IgD-negative memory B cell (primary cell): ENCODE measurements at regions not wholly inside any gene's neighbourhood (a gene's known extent, or its start where the extent isn't known, plus 50 kb on each side); places are given as distances from the start of the nearest gene placed in this dataset.

Experiments used
- H3K27ac Mint-ChIP-seq, 3 donors: one replicate each; pipeline ENCODE4 v1.8.0; 2020 to 2022; ENCODE audit warnings: mild to moderate bottlenecking in 3 of 3, mixed read lengths in 3 of 3, moderate library complexity in 1 of 3
- H3K27me3 Mint-ChIP-seq: one replicate; pipeline ENCODE4 v1.8.0; 2021; ENCODE audit warnings: mixed read lengths
- H3K36me3 Mint-ChIP-seq: one replicate; pipeline ENCODE4 v1.8.0; 2020; ENCODE audit warnings: mild to moderate bottlenecking, mixed read lengths
- H3K4me1 Mint-ChIP-seq, 3 donors: one replicate each; pipeline ENCODE4 v1.8.0; 2020 to 2022; ENCODE audit warnings: mixed read lengths in 3 of 3, mild to moderate bottlenecking in 1 of 3
- H3K4me3 Mint-ChIP-seq, 4 donors: one replicate each; pipeline ENCODE4 v1.8.0; 2020 to 2022; ENCODE audit warnings: mild to moderate bottlenecking in 4 of 4, mixed read lengths in 4 of 4, moderate library complexity in 3 of 4
- H3K9me3 Mint-ChIP-seq, 3 donors: one replicate each; pipeline ENCODE4 v1.8.0; 2020 to 2021; ENCODE audit warnings: mixed read lengths in 3 of 3, mild to moderate bottlenecking in 1 of 3

GRCh38 chr10:108230478-108231170 lies 1066.1 kb upstream of the SORCS1 start:
- Mint-ChIP-seq H3K27ac (peak overlapping the region in 1 of 3 donors; percentile 71), H3K27me3 (no peaks in the 10 kb centered on the region), H3K36me3 (no peaks in the 10 kb centered on the region), H3K4me3 (no peak overlapping the region), H3K9me3 (peaks cover 0 to 3% (median 2%) of the 10 kb centered on the region in 3 donors), H3K4me1 (no peaks in the 10 kb centered on the region)

- Mint-ChIP-seq H3K27me3 (no peaks in the 10 kb centered on the region), H3K4me1 (no peaks in the 10 kb centered on the region), H3K27ac (no peak overlapping the region), H3K4me3 (no peak overlapping the region), H3K9me3 (peaks cover 0 to 5% (median 4%) of the 10 kb centered on the region in 3 donors), H3K36me3 (no peaks in the 10 kb centered on the region)
Measured at GRCh38 chr10:108208732-108209131, 1044.2 kb upstream of the SORCS1 start.

- H3K4me3 Mint-ChIP-seq, result no peak overlapping the region
Measured at GRCh38 chr10:108208038-108208437, 1043.5 kb upstream of the SORCS1 start.

GRCh38 chr10:108204528-108205305 lies 1040.2 kb upstream of the SORCS1 start:
- no peaks in the 10 kb centered on the region for H3K36me3 Mint-ChIP-seq
- no peak overlapping the region for H3K4me3 Mint-ChIP-seq
- H3K4me1 Mint-ChIP-seq, result no peaks in the 10 kb centered on the region
- no peaks in the 10 kb centered on the region for H3K9me3 Mint-ChIP-seq
- H3K27me3 Mint-ChIP-seq, result no peaks in the 10 kb centered on the region
- H3K27ac Mint-ChIP-seq, result no peak overlapping the region

More at GRCh38 chr10:108208038-108208437, 1043.5 kb upstream of the SORCS1 start:
- no peaks in the 10 kb centered on the region for H3K36me3 Mint-ChIP-seq
- no peaks in the 10 kb centered on the region for H3K4me1 Mint-ChIP-seq
- no peaks in the 10 kb centered on the region for H3K27me3 Mint-ChIP-seq
- H3K27ac Mint-ChIP-seq, result no peak overlapping the region
- H3K9me3 Mint-ChIP-seq, result peaks cover 0 to 5% (median 4%) of the 10 kb centered on the region in 3 donors

GRCh38 chr10:108203905-108204527 lies 1039.5 kb upstream of the SORCS1 start:
- H3K4me3 Mint-ChIP-seq, result no peak overlapping the region
- H3K27ac Mint-ChIP-seq, result no peak overlapping the region
- H3K4me1 Mint-ChIP-seq, result no peaks in the 10 kb centered on the region

GRCh38 chr10:108187408-108188012 lies 1023.0 kb upstream of the SORCS1 start:
- Mint-ChIP-seq H3K27me3 (no peaks in the 10 kb centered on the region), H3K27ac (no peak overlapping the region), H3K36me3 (no peaks in the 10 kb centered on the region), H3K9me3 (peaks cover 0 to 13% (median 5%) of the 10 kb centered on the region in 3 donors), H3K4me3 (no peak overlapping the region), H3K4me1 (no peaks in the 10 kb centered on the region)

More at GRCh38 chr10:108203905-108204527, 1039.5 kb upstream of the SORCS1 start:
- no peaks in the 10 kb centered on the region for H3K27me3 Mint-ChIP-seq
- H3K9me3 Mint-ChIP-seq, result no peaks in the 10 kb centered on the region
- no peaks in the 10 kb centered on the region for H3K36me3 Mint-ChIP-seq

GRCh38 chr10:108184114-108184513 lies 1019.6 kb upstream of the SORCS1 start:
- H3K36me3 Mint-ChIP-seq, result no peaks in the 10 kb centered on the region
- no peak overlapping the region for H3K27ac Mint-ChIP-seq
- H3K9me3 Mint-ChIP-seq, result peaks cover 0 to 3% (median 3%) of the 10 kb centered on the region in 3 donors
- H3K4me3 Mint-ChIP-seq, result no peak overlapping the region
- H3K4me1 Mint-ChIP-seq, result no peaks in the 10 kb centered on the region
- H3K27me3 Mint-ChIP-seq, result no peaks in the 10 kb centered on the region

GRCh38 chr10:108180878-108181277 lies 1016.4 kb upstream of the SORCS1 start:
- no peaks in the 10 kb centered on the region for H3K36me3 Mint-ChIP-seq
- H3K4me3 Mint-ChIP-seq, result no peak overlapping the region
- H3K27ac Mint-ChIP-seq, result no peak overlapping the region
- H3K27me3 Mint-ChIP-seq, result no peaks in the 10 kb centered on the region
- H3K4me1 Mint-ChIP-seq, result no peaks in the 10 kb centered on the region
- H3K9me3 Mint-ChIP-seq, result peaks cover 0 to 3% (median 0%) of the 10 kb centered on the region in 3 donors

GRCh38 chr10:108169846-108170245 lies 1005.3 kb upstream of the SORCS1 start:
- H3K27me3 Mint-ChIP-seq, result no peaks in the 10 kb centered on the region
- H3K4me3 Mint-ChIP-seq, result no peak overlapping the region
- H3K4me1 Mint-ChIP-seq, result no peaks in the 10 kb centered on the region
- no peak overlapping the region for H3K27ac Mint-ChIP-seq
- H3K9me3 Mint-ChIP-seq, result no peaks in the 10 kb centered on the region
- H3K36me3 Mint-ChIP-seq, result no peaks in the 10 kb centered on the region

GRCh38 chr10:108167766-108168165 lies 1003.3 kb upstream of the SORCS1 start:
- Mint-ChIP-seq H3K27ac (no peak overlapping the region), H3K4me3 (no peak overlapping the region), H3K36me3 (no peaks in the 10 kb centered on the region), H3K9me3 (peaks cover 0 to 1% (median 0%) of the 10 kb centered on the region in 3 donors), H3K27me3 (no peaks in the 10 kb centered on the region), H3K4me1 (no peaks in the 10 kb centered on the region)

- Mint-ChIP-seq H3K27ac (no peak overlapping the region), H3K27me3 (no peaks in the 10 kb centered on the region), H3K4me1 (no peaks in the 10 kb centered on the region), H3K4me3 (no peak overlapping the region), H3K36me3 (no peaks in the 10 kb centered on the region), H3K9me3 (peaks cover 0 to 3% (median 1%) of the 10 kb centered on the region in 3 donors)
Measured at GRCh38 chr10:108166401-108166800, 1001.9 kb upstream of the SORCS1 start.

- Mint-ChIP-seq H3K4me1 (no peaks in the 10 kb centered on the region), H3K9me3 (peaks cover 4 to 16% (median 11%) of the 10 kb centered on the region in 3 donors), H3K27ac (no peak overlapping the region), H3K4me3 (no peak overlapping the region), H3K27me3 (no peaks in the 10 kb centered on the region), H3K36me3 (no peaks in the 10 kb centered on the region)
Measured at GRCh38 chr10:108147346-108147745, 982.8 kb upstream of the SORCS1 start.

- peaks cover 4 to 9% (median 5%) of the 10 kb centered on the region in 3 donors for H3K9me3 Mint-ChIP-seq
- H3K4me3 Mint-ChIP-seq, result no peak overlapping the region
- no peak overlapping the region for H3K27ac Mint-ChIP-seq
- H3K36me3 Mint-ChIP-seq, result no peaks in the 10 kb centered on the region
- no peaks in the 10 kb centered on the region for H3K4me1 Mint-ChIP-seq
- H3K27me3 Mint-ChIP-seq, result no peaks in the 10 kb centered on the region
Measured at GRCh38 chr10:108141064-108141463, 976.6 kb upstream of the SORCS1 start.

GRCh38 chr10:108132303-108132702 lies 967.8 kb upstream of the SORCS1 start:
- no peaks in the 10 kb centered on the region for H3K27me3 Mint-ChIP-seq
- H3K27ac Mint-ChIP-seq, result no peak overlapping the region
- peaks cover 0 to 4% (median 0%) of the 10 kb centered on the region in 3 donors for H3K9me3 Mint-ChIP-seq
- no peak overlapping the region for H3K4me3 Mint-ChIP-seq
- no peaks in the 10 kb centered on the region for H3K4me1 Mint-ChIP-seq
- H3K36me3 Mint-ChIP-seq, result no peaks in the 10 kb centered on the region

GRCh38 chr10:108130575-108130974 lies 966.1 kb upstream of the SORCS1 start:
- Mint-ChIP-seq H3K27me3 (no peaks in the 10 kb centered on the region), H3K27ac (peak overlapping the region in 1 of 3 donors; percentile 70), H3K36me3 (no peaks in the 10 kb centered on the region), H3K9me3 (no peaks in the 10 kb centered on the region), H3K4me1 (no peaks in the 10 kb centered on the region), H3K4me3 (no peak overlapping the region)
